GM04503 (cell line): ENCODE measurements at regions not wholly inside any gene's neighbourhood (a gene's known extent, or its start where the extent isn't known, plus 50 kb on each side); places are given as distances from the start of the nearest gene placed in this dataset.

Experiments used
- DNase-seq: peaks from one replicate; pipeline ENCODE4 v3.0.0-alpha.2; 2012; ENCODE audit warnings: low read depth

DNA sequence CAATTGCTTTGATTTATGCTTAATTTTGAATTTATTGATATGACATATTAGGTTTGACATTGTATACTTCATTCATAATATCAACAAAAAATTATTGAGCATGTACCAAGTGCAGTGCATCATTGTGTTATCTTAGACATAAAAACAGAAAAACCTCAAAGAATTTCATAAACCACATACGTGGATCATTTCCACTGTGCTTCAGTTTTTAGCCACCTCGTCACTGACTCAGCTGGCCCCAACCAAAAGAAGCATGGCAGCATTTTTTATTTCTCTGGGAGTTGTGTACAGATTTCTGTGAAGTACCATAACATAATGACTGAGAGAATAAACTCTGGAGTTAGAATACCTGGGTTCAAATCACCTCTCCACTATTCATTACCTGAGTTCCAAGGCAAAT is 95.6 kb upstream of the C1orf87 start:
- DNase-seq = no peak

- DNase-seq = no peak
Observed at GRCh38 chr1:60162936-60163335, 89.4 kb upstream of the C1orf87 start.

DNA sequence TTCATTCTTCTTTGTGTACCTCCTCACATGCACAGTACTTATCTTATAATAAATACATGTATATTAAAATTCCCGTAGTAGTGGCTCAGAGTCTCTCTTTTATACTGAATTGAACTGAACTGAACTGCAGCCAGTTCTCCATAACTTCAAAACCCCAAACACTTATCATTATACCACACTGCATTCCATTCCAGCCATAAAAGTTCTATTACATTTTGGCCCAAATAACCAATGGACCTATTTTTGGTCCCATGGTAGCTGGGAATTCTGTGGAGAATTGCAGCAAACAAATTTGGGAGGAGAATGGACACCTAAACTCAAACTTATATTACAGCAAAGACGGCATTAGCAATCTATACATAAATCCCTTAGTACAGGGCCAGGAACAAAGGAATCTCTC is 86.6 kb upstream of the C1orf87 start:
- no peak for DNase-seq

GRCh38 chr1:60156371-60156770 is 82.8 kb upstream of the C1orf87 start:
- DNase-seq = no peak

GRCh38 chr1:60153961-60154360 is 80.4 kb upstream of the C1orf87 start:
- DNase-seq = no peak

GRCh38 chr1:60152891-60153290 is 79.3 kb upstream of the C1orf87 start:
- DNase-seq = no peak

DNA sequence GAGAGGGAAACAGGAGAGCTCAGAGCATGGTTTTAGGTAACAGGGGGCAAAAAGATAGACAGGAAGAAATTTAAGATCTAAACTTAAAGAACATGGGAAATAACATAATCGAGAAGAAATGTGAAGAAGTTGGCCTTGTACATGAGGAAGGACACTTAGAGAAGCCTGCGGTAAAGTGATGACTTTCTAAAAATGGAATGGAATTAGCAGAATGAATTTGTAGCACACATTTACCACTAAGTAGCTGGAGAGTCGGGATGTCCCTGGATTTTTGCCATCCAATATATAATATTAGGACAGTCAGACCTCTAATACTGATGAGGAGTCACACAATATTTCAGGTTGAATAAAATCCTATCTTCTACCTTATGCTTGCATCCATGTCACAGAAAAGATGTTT is 77.7 kb upstream of the C1orf87 start:
- DNase-seq = no peak

- no peak for DNase-seq
Observed at GRCh38 chr1:60149251-60149650, 75.7 kb upstream of the C1orf87 start.

DNA sequence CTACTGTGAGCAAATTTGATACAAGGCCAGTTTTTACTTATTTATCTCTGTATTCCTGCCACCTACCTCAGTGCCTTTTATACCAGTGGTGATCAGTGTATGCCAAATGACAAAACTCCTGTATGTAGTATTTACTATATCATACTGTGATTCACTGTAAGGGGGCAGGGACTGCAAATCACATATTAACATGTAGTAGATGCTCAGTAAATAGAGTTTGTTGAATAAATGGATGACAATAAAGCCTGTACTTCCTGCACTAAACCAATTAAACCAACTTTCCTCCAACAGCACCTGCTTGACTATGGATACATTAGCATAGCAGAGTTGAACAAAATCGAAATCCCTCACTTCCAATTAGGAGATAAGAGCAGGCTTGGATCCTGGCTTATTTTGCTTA is 73.3 kb upstream of the C1orf87 start:
- DNase-seq = no peak

GRCh38 chr1:60145771-60146170 is 72.2 kb upstream of the C1orf87 start:
- DNase-seq = no peak

DNA sequence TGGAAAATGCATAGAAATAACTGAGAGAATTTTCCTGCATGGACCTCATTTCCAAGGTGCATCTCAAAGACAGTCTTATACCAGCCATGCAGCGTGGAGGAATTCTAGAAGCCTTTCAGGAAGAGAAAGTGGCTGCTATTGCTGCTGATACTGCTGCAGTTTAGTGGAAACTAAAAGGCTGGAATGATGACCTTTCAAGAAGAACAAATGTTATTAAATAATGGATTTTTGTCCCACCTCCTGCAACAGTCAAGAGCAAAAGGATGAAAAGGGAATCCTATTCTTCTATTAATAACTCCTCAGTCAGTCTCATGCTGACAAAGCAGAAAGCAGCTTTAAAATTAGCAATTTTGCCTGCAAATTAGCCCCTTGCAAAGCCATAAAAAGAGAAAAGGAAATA is 68.2 kb upstream of the C1orf87 start:
- DNase-seq = no peak

DNA sequence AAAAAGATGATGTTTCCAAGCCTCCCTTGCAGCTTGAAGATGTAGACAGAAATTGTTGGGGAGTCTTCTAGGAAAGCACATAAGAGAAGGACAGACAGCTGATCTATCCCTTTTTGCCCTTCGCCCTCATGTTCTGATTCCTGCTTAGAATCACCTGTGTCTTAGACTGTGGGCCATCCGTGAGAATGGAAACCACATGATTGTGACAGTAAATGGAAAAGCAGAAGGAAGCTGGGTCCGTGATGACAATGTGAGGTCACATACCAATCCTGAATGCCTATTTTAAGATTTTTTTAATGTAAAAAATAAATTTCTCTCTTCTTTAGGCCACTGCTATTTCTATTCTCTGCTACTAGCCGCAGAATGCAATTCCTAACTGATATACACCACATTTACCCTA is 67.7 kb upstream of the C1orf87 start:
- no peak for DNase-seq

DNA sequence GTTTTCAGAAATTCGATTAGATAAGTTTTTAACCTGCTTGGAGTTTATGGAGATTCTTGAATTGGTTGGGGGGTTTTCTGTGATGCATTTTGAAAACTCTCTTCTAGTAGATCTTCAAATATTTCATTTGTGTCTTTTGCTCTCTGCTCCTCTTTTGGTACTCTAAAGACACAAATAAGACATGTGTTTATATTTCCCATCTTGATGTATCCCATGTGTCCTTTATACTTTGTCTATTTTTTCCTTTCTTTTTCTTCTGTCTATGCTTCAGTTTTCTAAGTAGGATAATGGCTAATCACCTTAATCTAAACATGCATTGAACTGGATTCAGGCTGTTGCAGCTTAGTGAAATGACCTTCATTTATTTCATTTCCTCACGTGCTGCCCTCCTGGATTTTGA is 63.8 kb upstream of the C1orf87 start:
- no peak for DNase-seq

GRCh38 chr1:60136395-60136794 is 62.8 kb upstream of the C1orf87 start:
- DNase-seq = no peak

GRCh38 chr1:60134716-60135115 is 61.1 kb upstream of the C1orf87 start:
- DNase-seq = no peak

DNA sequence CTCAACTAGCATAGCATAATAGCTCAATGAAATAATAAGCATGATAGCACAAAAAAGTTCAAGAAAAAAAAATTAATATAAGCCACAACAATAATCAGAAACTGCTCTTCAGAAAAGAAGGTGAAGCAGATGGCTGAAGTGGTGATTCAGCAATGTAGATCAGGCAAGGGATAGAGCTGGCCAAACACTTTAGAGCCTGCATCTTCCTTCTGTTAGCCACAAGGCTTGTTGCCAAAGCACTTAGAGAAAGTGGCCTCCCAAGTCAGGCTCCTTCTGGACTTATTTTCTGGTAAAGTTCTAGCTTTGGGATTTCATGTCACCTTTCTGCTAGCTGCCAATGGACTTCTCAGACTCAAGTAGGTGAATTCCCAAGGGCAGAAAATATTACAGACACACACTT is 60.3 kb upstream of the C1orf87 start:
- peak; percentile 60 for DNase-seq

DNA sequence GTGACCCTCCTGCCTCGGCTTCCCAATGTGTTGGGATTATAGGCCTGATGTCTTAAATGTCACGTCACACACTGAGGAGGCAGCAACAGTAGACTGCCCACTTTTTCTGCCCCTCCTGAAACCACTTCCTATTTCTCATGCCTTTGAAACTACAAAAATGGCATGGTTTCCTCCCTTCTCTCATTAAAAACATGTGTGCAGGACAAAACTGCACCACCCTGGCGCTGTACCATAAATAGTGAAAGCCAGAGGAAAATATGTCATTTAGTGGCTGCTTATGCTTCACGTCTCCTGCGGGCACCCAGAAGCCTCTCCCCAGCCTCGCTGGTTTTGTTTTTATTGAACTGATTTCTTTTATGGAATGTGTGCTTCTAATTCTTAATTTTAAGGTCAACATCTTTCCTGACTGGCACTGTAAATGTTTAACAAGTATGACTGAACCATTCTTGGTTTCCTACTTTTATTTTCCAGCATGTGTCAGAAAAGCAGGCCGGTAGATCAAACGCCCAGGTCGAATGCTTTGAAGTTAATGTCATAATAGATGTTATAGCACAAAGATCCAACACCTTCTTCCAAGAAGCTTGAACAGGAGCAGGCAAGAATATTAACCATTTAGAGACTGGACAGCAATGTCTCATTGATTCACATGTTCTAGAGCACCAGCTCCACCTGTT is 59.6 kb upstream of the C1orf87 start:
- DNase-seq = peak; percentile 94

DNA sequence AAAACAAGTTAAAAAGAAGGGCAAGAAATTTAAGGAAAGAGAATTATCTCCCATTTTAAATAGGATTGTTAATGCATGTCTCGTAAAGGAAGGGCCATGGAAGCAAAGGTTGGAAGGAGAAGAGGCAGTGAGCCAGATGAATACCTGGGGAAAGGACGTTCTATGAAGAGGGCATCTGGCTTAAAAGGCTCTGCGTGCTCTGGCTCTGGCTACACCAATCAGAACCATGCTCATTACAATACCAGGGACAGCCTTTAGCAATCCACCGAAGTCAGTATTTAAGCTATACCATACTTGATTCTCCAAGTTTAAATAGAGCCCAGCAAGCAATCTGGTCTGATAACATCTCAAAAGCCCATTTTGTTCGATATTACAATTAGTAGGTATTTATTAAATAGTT is 58.5 kb upstream of the C1orf87 start:
- no peak for DNase-seq

- DNase-seq = no peak
Observed at GRCh38 chr1:60130703-60131102, 57.1 kb upstream of the C1orf87 start.

DNA sequence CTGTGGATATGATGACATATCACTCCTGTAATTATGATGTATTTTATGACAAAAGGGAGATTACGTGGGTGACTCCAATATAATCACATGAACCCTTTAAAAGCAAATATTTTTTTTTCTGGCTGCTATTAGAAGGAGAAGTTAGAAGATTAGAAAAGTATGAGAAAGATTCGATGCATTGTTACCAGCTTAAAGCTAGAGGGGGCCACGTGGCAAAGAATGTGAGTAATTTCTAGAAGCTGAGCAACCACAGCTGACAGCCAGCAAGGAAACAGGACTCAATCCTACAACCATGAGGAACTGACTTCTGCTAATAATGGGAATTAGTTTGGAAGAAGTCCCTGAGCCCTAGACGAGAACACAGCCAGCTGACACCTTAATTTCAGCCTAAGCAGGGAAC is 56.3 kb upstream of the C1orf87 start:
- DNase-seq = no peak

- no peak for DNase-seq
Observed at GRCh38 chr1:60126723-60127122, 53.2 kb upstream of the C1orf87 start.
